ENCODE measurements at regions not wholly inside any gene's neighbourhood (a gene's known extent, or its start where the extent isn't known, plus 50 kb on each side); places are given as distances from the start of the nearest gene placed in this dataset.
A peak's percentile ranks its signal among the peaks of the same experiment; 100 is the strongest.

DNA sequence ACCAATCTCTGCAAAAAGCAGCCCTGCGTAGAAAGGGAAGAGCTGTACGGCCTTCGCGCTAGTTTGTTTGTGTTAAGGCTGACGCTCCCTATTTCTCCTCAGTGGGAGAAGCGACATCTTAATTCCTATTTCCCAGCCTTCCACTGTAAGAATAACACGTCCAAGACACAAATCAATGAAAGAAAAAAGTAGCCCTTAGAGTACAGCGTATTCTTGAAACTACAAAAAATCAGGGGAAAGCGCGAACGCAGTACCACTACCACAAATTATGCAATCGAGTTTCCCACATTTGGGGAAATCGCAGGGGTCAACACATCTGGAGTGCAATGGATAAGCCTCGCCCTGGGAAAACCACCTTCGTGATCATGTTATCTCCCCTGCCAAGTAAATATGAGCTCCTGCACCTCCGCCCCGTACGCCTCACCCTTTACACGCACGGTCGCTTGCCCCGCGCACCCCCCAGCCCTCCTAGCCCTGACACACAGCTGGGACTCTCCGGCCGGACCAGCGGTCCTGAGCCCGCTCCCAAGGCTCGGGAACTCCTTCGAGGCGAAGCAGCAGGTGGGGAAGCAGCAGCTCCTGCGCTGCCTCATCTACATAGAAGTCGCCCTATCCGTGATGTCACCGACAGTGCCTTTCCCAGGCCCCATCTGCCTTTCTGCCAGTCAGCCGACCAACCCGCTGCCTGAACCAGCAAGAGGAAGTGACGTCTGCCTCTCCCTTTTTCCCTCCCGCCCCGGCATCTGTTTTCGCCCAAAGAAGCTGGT lies 94.7 kb downstream of the PPIAL4G start (continued):
- TF ChIP-seq PATZ1 (CRISPR knock-in tag; IDR thresholded peaks at IDR 0.05; ENCODE audit: borderline replicate concordance) (0 out of 2 replicates have a peak, but pooled peaks have one; percentile 78), HMG20B (CRISPR knock-in tag; IDR thresholded peaks at IDR 0.05) (0 out of 2 replicates have a peak, but pooled peaks have one; percentile 78), CSDE1 (IDR thresholded peaks at IDR 0.05) (peak in 1 of 2 experiments; percentile 95; a peak in 2 of 4 replicates), ADNP (tag; IDR thresholded peaks at IDR 0.05) (no peak), AFF1 (IDR thresholded peaks at IDR 0.05; ENCODE audit: low read depth in 1 of 2, partially characterized antibody in 2 of 2) (peak; percentile 25 to 77), ZNF586 (CRISPR knock-in tag; conservative IDR thresholded peaks at IDR 0.05) (0 out of 2 replicates have a peak, but pooled peaks have one; percentile 42), KLF13 (tag; IDR thresholded peaks at IDR 0.05; ENCODE audit: borderline replicate concordance, low read depth) (no peak), FOXO4 (CRISPR knock-in tag; IDR thresholded peaks at IDR 0.05) (peak; percentile 92), TAF1 (IDR thresholded peaks at IDR 0.05; ENCODE audit: control insufficient read depth, extremely low read depth, insufficient read depth, low read length, severe bottlenecking) (peak; percentile 34), ETS1 (conservative IDR thresholded peaks at IDR 0.05; ENCODE audit: control insufficient read depth, low read depth, low read length) (peak; percentile 93), MXI1 (IDR thresholded peaks at IDR 0.05; ENCODE audit: low read depth, low read length) (no peak), HIVEP1 (CRISPR knock-in tag; IDR thresholded peaks at IDR 0.05) (no peak), ZNF511 (CRISPR knock-in tag; IDR thresholded peaks at IDR 0.05) (peak; percentile 67), DMBX1 (CRISPR knock-in tag; IDR thresholded peaks at IDR 0.05; ENCODE audit: borderline replicate concordance) (no peak), FOSL1 (tag; conservative IDR thresholded peaks at IDR 0.05) (0 out of 2 replicates have a peak, but pooled peaks have one; percentile 29), ZNF347 (CRISPR knock-in tag; IDR thresholded peaks at IDR 0.05; ENCODE audit: low read depth) (no peak)

Data from K562 (cell line).